ENCODE measurements at regions not wholly inside any gene's neighbourhood (a gene's known extent, or its start where the extent isn't known, plus 50 kb on each side); places are given as distances from the start of the nearest gene placed in this dataset.

GRCh38 chr21:25375675-25376074 lies 231.6 kb downstream of the MRPL39 start:
- DNase-seq = no peak

GRCh38 chr21:25373126-25374082 lies 233.9 kb downstream of the MRPL39 start:
- DNase-seq = no peak

DNA sequence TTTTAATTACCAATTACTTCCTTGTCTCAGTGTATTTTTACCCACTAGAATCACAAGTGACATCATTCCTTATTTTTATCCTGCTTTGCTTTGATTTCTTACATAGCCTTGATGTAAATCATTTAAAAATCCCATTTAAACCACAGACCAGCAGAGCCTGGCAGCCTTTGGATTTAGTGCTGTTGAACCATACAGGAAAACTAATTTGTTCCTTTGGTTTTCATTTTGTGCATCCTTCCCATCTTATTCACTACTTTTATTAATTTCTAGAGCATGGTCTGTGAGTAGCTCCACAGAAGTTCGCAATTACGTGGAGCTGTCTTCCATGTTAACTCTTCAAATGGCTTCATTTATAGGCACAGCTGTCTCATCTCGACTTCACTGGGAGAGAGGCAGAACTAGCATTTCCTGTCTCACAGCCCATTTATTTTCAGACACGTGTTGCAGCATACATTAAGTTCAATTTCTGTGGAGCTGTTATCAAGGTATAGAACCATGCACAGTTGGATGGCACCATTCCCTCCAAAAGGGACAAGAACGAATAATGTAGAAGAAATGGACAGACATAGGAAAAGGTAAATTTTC lies 235.3 kb downstream of the MRPL39 start:
- no peak for DNase-seq

DNA sequence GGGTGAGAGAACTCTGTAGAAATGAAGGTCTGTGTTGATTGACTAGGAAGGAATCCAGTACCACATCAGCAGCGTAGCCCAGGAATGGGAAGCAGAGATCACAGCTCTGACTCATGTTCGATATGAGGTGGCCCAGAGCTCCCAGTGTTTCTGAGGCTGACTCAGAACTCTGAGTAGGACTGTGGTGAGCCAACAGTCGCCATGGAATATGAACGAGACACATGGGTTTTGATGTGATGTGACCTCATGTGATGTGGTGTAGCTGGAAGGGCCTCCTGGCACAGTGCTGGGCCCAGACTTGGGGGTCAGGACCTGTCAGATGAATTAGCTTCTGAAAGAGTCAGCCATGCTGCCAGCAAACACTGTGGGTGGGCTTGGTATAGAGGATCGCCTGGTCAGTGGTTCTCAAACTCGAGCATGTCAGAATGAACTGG lies 237.0 kb downstream of the MRPL39 start:
- no peak for DNase-seq

- no peak for DNase-seq
Observed at GRCh38 chr21:25369524-25370300, 237.6 kb downstream of the MRPL39 start.

GRCh38 chr21:25368531-25368930 lies 238.8 kb downstream of the MRPL39 start:
- no peak for DNase-seq

DNA sequence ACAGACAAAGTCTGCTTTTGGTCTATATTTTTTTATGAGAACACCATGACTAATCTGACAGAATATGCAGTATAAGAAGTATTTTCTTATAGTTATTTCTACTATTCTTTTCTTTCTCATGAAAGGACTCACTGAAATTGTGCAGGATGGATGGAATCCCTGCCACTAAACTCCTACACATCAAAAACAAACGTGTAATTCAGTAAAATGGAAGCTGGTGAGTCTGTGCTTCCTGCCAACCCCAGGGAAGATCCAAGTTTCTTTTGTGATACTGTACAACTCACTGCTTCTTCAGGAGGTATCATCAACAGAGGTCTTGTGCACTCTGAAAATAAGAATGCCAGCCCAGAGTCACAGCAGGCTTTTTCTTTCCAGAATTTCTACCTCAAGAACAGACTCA lies 241.2 kb downstream of the MRPL39 start:
- DNase-seq = no peak

DNA sequence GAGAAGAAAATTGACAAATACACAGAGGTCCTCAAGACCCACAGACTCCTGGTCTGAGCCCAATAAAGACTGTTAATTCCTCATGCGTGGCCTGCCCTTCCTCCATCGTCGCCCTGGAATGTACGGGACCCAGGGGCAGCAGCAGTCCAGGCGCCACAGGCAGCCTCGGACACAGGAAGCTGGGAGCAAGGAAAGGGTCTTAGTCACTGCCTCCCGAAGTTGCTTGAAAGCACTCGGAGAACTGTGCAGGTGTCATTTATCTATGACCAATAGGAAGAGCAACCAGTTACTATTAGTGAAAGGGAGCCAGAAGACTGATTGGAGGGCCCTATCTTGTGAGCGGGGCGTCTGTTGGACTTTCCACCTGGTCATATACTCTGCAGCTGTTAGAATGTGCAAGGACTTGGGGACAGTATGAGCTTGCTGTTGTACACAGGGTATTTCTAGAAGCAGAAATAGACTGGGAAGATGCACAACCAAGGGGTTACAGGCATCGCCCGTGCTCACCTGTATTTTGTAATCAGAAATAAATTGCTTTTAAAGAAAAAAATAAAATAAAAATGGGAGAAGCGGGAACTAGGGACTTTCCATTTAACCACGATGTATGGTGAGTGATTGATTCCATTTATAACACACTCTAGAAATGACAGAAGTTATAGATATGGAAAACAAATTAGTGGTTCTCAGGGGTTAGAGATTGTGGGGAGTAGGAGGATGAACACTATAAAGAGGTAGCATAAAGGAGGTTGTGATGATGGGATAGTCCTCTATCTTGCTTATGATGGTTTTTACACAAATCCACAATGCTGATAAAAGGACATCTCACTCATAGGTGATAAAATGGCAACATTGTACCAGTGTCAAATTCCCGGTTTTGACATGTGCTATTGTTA lies 244.7 kb downstream of the MRPL39 start:
- DNase-seq = no peak

- no peak for DNase-seq
Observed at GRCh38 chr21:25361765-25362164, 245.5 kb downstream of the MRPL39 start.

DNA sequence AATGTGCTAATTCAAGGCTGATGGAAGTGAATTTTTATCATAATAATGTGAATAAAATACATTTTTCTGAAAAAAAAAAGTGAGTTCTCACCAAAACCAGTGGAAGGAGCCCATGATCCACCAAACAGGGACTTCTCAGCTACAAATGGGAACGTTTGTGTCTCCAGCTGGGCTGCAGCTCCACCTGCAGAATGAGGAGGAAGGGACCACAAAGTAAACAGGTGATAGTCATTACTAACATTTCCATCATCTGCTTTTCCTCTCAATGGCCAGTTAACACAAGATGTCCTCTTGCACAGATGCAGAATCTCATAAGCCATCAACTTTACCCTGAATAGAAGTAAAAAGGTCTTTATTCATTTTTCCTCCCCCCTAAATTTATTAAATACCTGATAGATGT lies 246.2 kb downstream of the MRPL39 start:
- DNase-seq = no peak

DNA sequence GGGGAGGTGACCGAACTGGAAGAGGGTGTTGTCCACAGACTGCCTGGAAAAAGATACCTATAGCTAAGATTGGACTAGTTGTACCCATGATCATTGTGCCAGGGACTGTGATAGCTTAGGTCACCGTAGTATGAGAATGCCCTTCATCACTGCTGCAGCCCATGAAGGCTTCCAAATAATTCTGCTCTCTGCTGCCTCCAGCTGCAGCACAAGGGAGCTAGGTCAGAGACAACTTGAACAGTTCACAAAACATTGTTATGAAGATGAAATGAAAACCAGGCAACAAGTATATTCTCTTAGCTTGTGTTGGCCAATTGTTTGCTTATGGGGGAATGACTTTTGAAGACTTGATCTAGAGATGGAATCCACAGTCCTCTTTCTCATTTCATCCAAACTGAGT lies 246.7 kb downstream of the MRPL39 start:
- no peak for DNase-seq

GRCh38 chr21:25359724-25360123 lies 247.6 kb downstream of the MRPL39 start:
- DNase-seq = no peak

DNA sequence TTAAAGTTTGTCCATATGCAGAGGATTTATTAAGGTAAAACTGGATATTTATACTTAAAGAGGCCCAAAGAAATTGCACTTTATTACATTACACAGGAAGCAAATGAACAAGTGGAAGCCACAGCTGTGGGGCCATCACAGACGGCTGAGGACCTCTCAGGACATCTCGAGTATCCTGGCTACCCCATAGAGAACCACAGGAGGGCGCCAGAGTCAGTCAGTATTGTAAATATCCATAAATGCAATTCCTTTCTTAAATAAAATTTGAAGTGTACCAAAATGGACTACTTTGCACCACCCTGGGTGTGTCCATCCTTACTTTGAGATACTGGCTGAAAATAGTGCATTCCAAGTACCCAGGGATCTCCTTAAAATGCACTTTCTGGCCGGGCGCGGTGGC lies 257.2 kb downstream of the MRPL39 start:
- DNase-seq = no peak

- no peak for DNase-seq
Observed at GRCh38 chr21:25343774-25344545, 263.3 kb downstream of the MRPL39 start.

- no peak for DNase-seq
Observed at GRCh38 chr21:25342816-25343215, 264.5 kb downstream of the MRPL39 start.

DNA sequence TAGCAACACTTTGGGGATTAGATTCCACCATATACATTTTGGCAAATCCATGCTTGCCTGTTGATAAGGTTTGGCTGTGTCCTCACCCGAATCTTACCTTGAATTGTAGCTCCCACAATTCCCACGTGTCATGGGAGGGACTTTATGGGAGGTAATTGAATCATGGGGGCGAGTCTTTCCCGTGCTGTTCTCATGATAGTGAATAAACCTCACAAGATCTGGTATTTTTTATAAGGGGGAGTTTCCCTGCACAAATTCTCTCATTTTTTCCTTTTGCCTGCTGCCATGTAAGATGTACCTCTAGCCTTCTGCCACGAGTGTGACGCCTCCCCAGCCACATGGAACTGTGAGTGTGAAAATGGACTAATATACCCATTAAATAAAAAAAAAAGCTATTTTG lies 265.3 kb downstream of the MRPL39 start:
- DNase-seq = no peak

DNA sequence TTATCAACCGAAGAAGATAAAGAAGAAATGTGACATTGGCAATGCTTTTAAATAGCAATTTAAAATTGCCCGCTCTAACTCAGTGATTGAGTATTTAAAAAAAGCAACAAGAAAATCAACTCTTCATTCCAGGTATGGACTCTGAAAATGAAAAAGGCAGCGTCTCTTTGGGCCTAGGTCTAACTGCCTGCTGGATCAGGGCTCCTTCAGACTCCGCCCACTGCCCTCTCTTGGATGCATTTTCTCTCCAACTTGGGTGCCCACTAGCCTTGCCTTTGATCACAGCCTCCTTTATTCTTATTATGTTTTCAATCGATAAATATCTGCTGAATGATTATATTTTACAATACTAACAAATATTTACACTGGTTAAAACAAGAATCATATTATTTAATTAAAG lies 268.9 kb downstream of the MRPL39 start:
- DNase-seq = no peak

DNA sequence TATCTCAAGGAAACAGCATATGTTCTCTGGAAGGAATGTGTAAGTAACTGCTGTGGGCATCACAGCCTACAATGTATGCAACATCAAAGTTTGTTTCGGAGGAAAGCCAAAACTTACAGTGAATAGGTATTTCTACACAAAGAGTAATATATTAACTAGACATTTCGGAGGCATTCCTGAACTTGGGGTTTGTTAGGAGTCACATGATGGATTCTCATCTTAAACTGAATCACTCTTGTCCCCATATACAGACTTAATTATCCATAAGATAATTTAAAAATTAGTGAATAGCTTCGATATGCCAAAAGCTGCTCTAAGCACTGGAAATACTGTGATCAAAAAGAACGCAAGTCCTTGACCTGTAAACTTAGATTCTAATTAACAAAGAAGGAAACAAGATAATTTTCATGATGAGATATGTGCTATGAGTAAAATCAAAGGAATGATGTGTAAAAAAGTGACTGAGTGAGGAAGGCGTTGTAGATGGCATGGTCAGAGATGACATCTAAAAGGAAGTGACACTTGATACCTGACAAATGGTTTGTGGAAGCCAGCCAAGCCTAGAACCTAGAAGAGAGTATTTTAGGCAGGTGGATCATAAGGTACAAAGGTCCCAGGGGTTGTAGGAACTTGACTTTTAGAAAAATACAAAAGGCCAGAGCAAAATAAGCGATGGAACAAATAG lies 273.1 kb downstream of the MRPL39 start:
- DNase-seq = no peak

DNA sequence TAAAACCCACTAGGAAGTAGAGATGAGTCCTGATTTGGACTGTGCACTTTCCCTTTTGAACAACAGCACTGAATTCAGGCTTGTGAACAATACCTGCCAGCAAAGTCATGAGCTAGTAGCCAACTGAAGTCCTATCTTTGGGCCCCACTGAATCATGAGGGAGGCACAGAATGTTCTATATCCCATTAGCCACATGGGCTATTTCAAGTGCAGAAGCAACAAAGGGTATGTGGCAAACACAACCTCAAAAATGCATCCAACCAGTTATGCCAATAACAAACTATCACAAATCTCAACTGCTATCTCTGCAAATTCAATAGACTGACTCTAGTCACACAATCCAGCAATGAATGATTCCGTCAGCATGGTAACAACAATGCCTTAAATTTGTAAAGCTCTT lies 276.0 kb downstream of the MRPL39 start:
- DNase-seq = no peak

DNA sequence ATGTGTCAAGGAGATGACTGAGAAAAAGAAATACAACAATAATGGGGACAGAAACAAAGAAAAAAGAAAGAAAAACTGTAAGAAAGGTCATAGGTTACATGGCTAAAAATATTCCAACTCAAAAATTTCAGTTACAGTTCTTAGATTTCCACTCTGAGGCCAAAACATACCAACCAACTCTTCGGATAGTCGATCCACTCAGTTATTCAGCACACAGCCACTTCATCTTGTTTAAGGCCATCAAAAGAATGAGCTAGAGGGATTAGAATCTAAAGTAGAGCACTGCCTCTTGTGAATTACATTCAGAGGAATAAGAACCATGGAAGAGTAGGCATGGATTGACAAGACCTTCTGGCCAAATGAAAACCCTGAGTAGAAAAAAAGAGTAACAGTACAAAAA lies 277.0 kb downstream of the MRPL39 start:
- no peak for DNase-seq

DNA sequence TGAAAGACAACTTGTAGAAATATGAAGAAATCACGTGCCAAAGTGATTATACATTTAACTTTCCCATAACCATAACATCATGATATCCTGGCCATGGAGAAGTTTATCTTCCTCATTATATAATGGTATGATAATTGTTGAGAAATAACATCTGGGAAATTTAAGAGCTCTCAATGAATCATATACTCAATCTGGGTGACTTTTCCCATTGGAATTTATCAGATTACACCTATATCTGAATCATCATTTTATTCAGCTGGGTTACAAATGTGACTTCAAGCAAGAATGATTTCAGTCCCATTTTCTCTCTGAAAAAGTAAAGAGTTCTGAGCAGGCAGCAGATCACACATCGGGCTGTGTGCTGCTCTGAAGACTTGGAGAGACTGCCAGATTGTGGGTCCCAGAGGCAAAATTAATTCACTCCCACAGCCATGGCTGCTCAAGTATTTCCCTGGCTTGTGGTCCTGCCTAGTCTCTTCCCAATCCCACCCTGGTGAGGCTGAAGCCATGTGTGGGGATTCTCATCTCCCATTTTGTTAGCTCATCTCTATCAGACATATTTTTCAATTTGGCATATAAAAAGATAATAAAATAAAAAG lies 278.0 kb downstream of the MRPL39 start:
- DNase-seq = no peak

Measured in CD4-positive, alpha-beta T cell treated with Interleukin-15 for 1 hour (primary cell).